ENCODE measurements at regions not wholly inside any gene's neighbourhood (a gene's known extent, or its start where the extent isn't known, plus 50 kb on each side); places are given as distances from the start of the nearest gene placed in this dataset.

GRCh38 chr3:99481561-99481960, 156.8 kb upstream of the COL8A1 start:
- no peak for TF ChIP-seq ESRRG (CRISPR knock-in tag; IDR thresholded peaks at IDR 0.05)
- TF ChIP-seq ARNTL (CRISPR knock-in tag; IDR thresholded peaks at IDR 0.05; ENCODE audit: borderline replicate concordance, low read depth) = no peak
- TF ChIP-seq ZNF565 (CRISPR knock-in tag; conservative IDR thresholded peaks at IDR 0.05; ENCODE audit: low read depth) = no peak
- TF ChIP-seq GLIS3 (CRISPR knock-in tag; IDR thresholded peaks at IDR 0.05) = no peak
- TF ChIP-seq TOX (CRISPR knock-in tag; IDR thresholded peaks at IDR 0.05; ENCODE audit: borderline replicate concordance) = no peak
- no peak for TF ChIP-seq PATZ1 (CRISPR knock-in tag; IDR thresholded peaks at IDR 0.05; ENCODE audit: borderline replicate concordance)

Data from SK-N-SH treated with all-trans-retinoic acid at 6 μM for 48 hours (cell line).